Retina (tissue), 1 donor: ENCODE measurements at regions not wholly inside any gene's neighbourhood (a gene's known extent, or its start where the extent isn't known, plus 50 kb on each side); places are given as distances from the start of the nearest gene placed in this dataset.

Source experiments
- DNase-seq: peaks from one replicate; pipeline ENCODE4 v3.0.0-alpha.2; 2016

- DNase-seq, result no peak
Measured at GRCh38 chr5:123785162-123786071, 273.4 kb downstream of the CSNK1G3 start.

GRCh38 chr5:123783421-123783820, 271.4 kb downstream of the CSNK1G3 start:
- DNase-seq, result no peak

GRCh38 chr5:123778641-123779040, 266.7 kb downstream of the CSNK1G3 start:
- no peak for DNase-seq

GRCh38 chr5:123776761-123777160, 264.8 kb downstream of the CSNK1G3 start:
- DNase-seq, result no peak

GRCh38 chr5:123771715-123772114, 259.7 kb downstream of the CSNK1G3 start:
- DNase-seq, result no peak

GRCh38 chr5:123763201-123763600, 251.2 kb downstream of the CSNK1G3 start:
- no peak for DNase-seq

GRCh38 chr5:123756816-123757215, 244.8 kb downstream of the CSNK1G3 start:
- no peak for DNase-seq

GRCh38 chr5:123756318-123756665, 244.3 kb downstream of the CSNK1G3 start:
- DNase-seq, result no peak

GRCh38 chr5:123755653-123756317, 243.8 kb downstream of the CSNK1G3 start:
- peak; percentile 28 for DNase-seq

GRCh38 chr5:123754908-123755307, 242.9 kb downstream of the CSNK1G3 start:
- DNase-seq, result no peak

GRCh38 chr5:123753937-123754891, 242.2 kb downstream of the CSNK1G3 start:
- peak; percentile 57 for DNase-seq

GRCh38 chr5:123753180-123753936, 241.4 kb downstream of the CSNK1G3 start:
- DNase-seq, result no peak

GRCh38 chr5:123752552-123753179, 240.7 kb downstream of the CSNK1G3 start:
- peak; percentile 8 for DNase-seq

- no peak for DNase-seq
Measured at GRCh38 chr5:123751670-123752069, 239.7 kb downstream of the CSNK1G3 start.

- DNase-seq, result no peak
Measured at GRCh38 chr5:123748239-123748638, 236.3 kb downstream of the CSNK1G3 start.

GRCh38 chr5:123746683-123747360, 234.8 kb downstream of the CSNK1G3 start:
- DNase-seq, result no peak

- DNase-seq, result no peak
Measured at GRCh38 chr5:123743990-123744583, 232.1 kb downstream of the CSNK1G3 start.

GRCh38 chr5:123735384-123735783, 223.4 kb downstream of the CSNK1G3 start:
- DNase-seq, result no peak

GRCh38 chr5:123732257-123732656, 220.3 kb downstream of the CSNK1G3 start:
- no peak for DNase-seq

- no peak for DNase-seq
Measured at GRCh38 chr5:123722451-123722850, 210.5 kb downstream of the CSNK1G3 start.
